Choroid plexus epithelial cell (primary cell): ENCODE measurements at regions not wholly inside any gene's neighbourhood (a gene's known extent, or its start where the extent isn't known, plus 50 kb on each side); places are given as distances from the start of the nearest gene placed in this dataset.

ENCODE experiments used
- DNase-seq: peaks from one replicate; pipeline ENCODE4 v3.0.0-alpha.2; 2010; ENCODE audit warnings: low read depth
- H3K4me3 ChIP-seq: 2 replicates; pipeline ENCODE4 v1.5.1; 2011; ENCODE audit warnings: low read depth, mild to moderate bottlenecking, control low read depth, low read length, moderate library complexity
- TF ChIP-seq, protein P1 (sequence below): conservative IDR thresholded peaks from 2 replicates; pipeline ENCODE4 v1.5.1; 2011; ENCODE audit warnings: low read depth, mild to moderate bottlenecking, control low read depth, inconsistent platforms, low read length, moderate library complexity

DNA sequence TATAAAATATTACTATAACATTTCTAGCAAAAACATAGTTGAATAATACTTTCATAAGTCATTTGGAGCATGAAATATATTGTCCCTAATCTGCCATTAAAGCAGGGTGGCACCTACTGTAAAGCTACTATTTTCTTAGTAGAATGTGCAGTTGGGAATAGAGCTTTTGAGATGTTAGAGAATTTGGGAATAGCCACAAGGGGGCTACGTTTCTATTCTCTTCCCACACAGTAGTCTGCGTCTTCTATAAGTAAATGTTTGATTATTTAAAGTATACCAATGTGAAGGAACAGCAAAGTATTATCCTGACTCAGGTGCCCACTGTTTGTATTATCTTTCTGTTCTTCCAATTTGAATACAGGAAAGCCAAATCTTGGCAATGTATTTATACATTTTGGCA is 323.2 kb upstream of the GIMD1 start:
- peak; percentile 59 for DNase-seq
- no peak overlapping the region for H3K4me3 ChIP-seq
- TF ChIP-seq, protein P1, sequence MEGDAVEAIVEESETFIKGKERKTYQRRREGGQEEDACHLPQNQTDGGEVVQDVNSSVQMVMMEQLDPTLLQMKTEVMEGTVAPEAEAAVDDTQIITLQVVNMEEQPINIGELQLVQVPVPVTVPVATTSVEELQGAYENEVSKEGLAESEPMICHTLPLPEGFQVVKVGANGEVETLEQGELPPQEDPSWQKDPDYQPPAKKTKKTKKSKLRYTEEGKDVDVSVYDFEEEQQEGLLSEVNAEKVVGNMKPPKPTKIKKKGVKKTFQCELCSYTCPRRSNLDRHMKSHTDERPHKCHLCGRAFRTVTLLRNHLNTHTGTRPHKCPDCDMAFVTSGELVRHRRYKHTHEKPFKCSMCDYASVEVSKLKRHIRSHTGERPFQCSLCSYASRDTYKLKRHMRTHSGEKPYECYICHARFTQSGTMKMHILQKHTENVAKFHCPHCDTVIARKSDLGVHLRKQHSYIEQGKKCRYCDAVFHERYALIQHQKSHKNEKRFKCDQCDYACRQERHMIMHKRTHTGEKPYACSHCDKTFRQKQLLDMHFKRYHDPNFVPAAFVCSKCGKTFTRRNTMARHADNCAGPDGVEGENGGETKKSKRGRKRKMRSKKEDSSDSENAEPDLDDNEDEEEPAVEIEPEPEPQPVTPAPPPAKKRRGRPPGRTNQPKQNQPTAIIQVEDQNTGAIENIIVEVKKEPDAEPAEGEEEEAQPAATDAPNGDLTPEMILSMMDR, result peak; percentile 55

DNA sequence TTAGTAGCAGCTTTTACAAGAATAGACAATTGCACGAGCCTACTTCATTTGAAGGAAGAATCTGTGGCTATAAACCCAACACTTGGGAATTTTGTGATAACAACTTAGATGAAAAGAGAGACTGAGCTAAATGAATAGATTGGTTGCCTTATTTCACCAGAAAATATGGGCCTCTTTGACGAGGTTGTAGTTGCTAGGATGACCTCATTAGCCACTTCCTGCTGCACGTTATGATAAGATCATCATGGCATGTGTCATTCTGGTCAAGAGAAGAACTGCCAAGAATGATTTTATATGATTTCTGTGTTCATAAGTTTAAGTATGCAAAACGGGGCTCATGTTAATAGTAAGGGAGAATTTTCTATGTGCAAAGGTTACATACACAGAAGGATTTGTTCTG is 321.9 kb upstream of the GIMD1 start:
- TF ChIP-seq, protein P1, result no peak
- H3K4me3 ChIP-seq, result no peak overlapping the region
- DNase-seq, result peak; percentile 61

DNA sequence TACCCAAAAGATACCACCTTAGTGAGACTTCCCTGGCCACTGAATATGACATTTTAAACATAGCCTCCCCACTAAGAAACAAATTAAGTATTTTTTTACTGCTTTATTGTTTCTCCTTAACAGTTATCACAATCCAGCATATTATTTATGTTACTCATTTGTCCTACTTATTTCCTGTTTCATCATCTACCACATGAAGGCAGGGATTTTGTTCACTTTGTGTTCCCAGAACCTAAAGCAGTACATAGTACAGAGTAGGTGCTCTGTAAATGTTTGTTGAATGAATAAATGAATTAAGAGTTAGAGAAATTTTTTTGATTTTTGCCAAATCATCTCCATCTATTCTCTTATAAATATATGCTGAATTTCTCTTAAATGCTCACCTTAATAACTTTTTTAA is 318.4 kb upstream of the GIMD1 start:
- H3K4me3 ChIP-seq, result no peak overlapping the region
- peak; percentile 55 for DNase-seq
- TF ChIP-seq, protein P1, result no peak

DNA sequence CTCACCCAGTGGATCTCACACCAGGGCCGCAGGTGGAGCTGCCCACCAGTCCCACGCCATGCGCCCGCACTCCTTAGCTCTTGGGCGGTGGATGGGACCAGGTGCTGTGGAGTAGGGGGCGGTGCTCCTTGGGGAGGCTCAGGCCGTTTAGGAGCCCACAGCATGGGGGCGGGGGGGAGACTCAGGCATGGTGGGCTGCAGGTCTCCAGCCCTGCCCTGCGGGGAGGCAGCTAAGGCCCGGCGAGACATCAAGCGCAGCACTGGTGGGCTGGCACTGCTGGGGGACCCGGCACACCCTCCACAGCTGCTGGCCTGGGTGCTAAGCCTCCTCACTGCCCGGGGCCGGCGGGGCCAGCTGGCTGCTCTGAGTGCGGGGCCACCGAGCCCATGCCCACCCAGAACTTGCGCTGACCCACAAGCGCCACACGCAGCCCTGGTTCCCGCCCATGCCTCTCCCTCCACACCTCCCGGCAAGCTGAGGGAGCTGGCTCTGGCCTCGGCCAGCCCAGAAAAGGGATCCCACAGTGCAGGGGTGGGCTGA is 312.9 kb upstream of the GIMD1 start:
- no peak overlapping the region for H3K4me3 ChIP-seq
- no peak for DNase-seq
- TF ChIP-seq, protein P1, result no peak

DNA sequence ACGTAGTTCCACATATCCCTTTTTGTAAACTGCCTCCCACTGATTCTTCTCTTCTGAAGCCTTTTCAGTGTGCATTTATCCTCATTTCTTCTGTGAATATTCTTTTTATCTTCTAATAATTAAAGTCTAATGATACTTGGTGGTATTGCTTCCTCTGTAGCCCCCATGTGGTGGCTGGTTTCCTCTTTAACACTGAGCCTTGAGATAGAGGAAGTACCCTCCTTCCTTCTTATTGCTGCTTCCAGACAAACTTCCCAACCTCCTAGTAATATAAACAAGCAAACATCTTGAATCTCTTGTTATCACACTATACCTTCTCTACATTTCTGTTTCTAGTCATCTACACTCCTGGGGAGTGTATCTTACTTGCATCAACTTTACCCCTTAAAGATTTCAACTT is 310.5 kb upstream of the GIMD1 start:
- no peak for DNase-seq
- H3K4me3 ChIP-seq, result no peak overlapping the region
- TF ChIP-seq, protein P1, result no peak

DNA sequence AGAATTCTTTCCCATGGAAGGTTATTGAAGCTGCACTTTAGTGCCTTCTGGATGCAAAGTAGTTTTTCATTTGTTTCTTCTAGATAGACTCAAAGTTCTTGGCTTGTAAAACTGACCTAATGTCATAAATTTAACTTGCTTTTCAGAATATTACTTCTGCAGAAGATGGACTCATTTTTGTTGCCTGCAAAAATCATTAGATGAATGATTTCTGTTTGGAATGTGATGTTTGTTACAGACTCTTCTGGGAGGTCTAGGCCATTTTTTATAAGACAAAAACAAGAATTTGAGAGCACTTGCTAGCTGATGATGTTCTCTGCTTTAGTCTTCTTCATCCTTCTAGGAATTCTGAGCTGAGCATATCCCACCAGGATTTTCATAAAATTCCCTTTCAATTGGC is 308.6 kb upstream of the GIMD1 start:
- DNase-seq, result no peak
- TF ChIP-seq, protein P1, result no peak
- H3K4me3 ChIP-seq, result no peak overlapping the region

DNA sequence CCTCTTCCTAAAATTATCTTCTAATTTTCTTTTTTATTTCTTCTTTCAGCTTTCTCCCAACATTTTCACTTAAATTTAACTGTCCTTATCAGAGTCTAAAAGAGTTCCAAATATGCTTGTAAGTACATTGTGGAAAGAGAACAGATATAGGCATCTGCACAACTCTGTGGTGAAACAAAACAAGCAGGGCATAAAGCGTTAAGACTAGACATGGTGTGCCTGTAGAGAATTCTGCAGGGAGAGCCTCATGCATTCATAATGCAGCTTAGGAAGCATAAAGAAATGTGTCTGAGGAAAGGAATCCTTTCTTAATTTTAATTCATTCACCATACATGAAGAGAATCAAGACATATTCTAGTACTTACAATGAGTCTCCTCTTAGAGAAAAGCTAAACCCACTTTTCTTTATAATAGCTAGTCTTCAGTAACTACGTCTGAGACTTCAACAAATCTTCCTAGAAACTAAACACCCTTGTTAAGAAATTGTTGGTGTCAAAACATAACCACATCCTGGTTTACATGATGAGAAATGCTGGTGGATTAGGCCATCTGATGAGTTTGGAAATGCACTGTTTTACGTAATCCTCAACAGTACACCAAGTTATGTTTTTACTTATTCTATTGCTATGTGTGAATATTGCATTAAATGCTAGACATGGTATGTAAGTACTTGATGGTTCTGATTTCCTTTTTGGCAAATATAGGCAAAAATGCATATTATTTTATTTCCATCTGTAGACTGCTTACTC is 307.8 kb upstream of the GIMD1 start:
- peak; percentile 93 for DNase-seq
- TF ChIP-seq, protein P1, result no peak

More for the DNA sequence above, 307.8 kb upstream of the GIMD1 start:
- no peak overlapping the region for H3K4me3 ChIP-seq
